Suppressor macrophage (primary cell): ENCODE measurements at regions not wholly inside any gene's neighbourhood (a gene's known extent, or its start where the extent isn't known, plus 50 kb on each side); places are given as distances from the start of the nearest gene placed in this dataset.

Experiments
- DNase-seq, 4 experiments: peaks; one replicate each; pipeline ENCODE4 v3.0.0-alpha.2; 2020 to 2022

- no peak for DNase-seq
Measured at GRCh38 chr4:28341784-28342183, 1481.1 kb downstream of the STIM2 start.

- DNase-seq: no peak
Measured at GRCh38 chr4:28350485-28350884, 1489.8 kb downstream of the STIM2 start.

GRCh38 chr4:28351102-28351501 lies 1490.5 kb downstream of the STIM2 start:
- DNase-seq: no peak

- no peak for DNase-seq
Measured at GRCh38 chr4:28351826-28352225, 1491.2 kb downstream of the STIM2 start.

GRCh38 chr4:28354880-28355656 lies 1494.4 kb downstream of the STIM2 start:
- DNase-seq: no peak

GRCh38 chr4:28357990-28358389 lies 1497.3 kb downstream of the STIM2 start:
- DNase-seq: no peak

GRCh38 chr4:28358606-28359005 lies 1498.0 kb downstream of the STIM2 start:
- no peak for DNase-seq

- no peak for DNase-seq
Measured at GRCh38 chr4:28360681-28361080, 1500.0 kb downstream of the STIM2 start.

GRCh38 chr4:28362169-28362568 lies 1501.5 kb downstream of the STIM2 start:
- no peak for DNase-seq

- no peak for DNase-seq
Measured at GRCh38 chr4:28369499-28369898, 1508.9 kb downstream of the STIM2 start.

GRCh38 chr4:28373191-28373590 lies 1512.5 kb downstream of the STIM2 start:
- no peak for DNase-seq

GRCh38 chr4:28373601-28374000 lies 1513.0 kb downstream of the STIM2 start:
- DNase-seq: no peak

GRCh38 chr4:28378109-28378830 lies 1517.6 kb downstream of the STIM2 start:
- no peak for DNase-seq

- no peak for DNase-seq
Measured at GRCh38 chr4:28385801-28386200, 1525.2 kb downstream of the STIM2 start.

- DNase-seq: no peak
Measured at GRCh38 chr4:28386776-28387175, 1526.1 kb downstream of the STIM2 start.

- DNase-seq: no peak
Measured at GRCh38 chr4:28388471-28388870, 1527.8 kb downstream of the STIM2 start.

- DNase-seq: no peak
Measured at GRCh38 chr4:28391877-28392276, 1531.2 kb downstream of the STIM2 start.

GRCh38 chr4:28402751-28403150 lies 1542.1 kb downstream of the STIM2 start:
- DNase-seq: no peak

- DNase-seq: no peak
Measured at GRCh38 chr4:28421221-28421620, 1560.6 kb downstream of the STIM2 start.

- DNase-seq: no peak
Measured at GRCh38 chr4:28426251-28426650, 1565.6 kb downstream of the STIM2 start.

- DNase-seq: no peak
Measured at GRCh38 chr4:28427306-28428085, 1566.9 kb downstream of the STIM2 start.

GRCh38 chr4:28432348-28433025 lies 1571.8 kb downstream of the STIM2 start:
- no peak for DNase-seq

- DNase-seq: no peak
Measured at GRCh38 chr4:28435314-28435713, 1574.7 kb downstream of the STIM2 start.
